NCI-H2171 treated with DMSO at 0.1 percent for 48 hours (cell line): ENCODE measurements at regions not wholly inside any gene's neighbourhood (a gene's known extent, or its start where the extent isn't known, plus 50 kb on each side); places are given as distances from the start of the nearest gene placed in this dataset.

Source experiments
- DNase-seq: peaks from one replicate; lab custom pipeline; 2025; lab: John Stamatoyannopoulos, UW

GRCh38 chr14:100399052-100399849 lies 76.1 kb downstream of the SLC25A47 start:
- DNase-seq: no peak

GRCh38 chr14:100400115-100400514 lies 77.0 kb downstream of the SLC25A47 start:
- DNase-seq: no peak

GRCh38 chr14:100401031-100401692 lies 78.0 kb downstream of the SLC25A47 start:
- no peak for DNase-seq

- DNase-seq: no peak
Measured at GRCh38 chr14:100401792-100402191, 78.7 kb downstream of the SLC25A47 start.

- no peak for DNase-seq
Measured at GRCh38 chr14:100402631-100403030, 79.5 kb downstream of the SLC25A47 start.

- no peak for DNase-seq
Measured at GRCh38 chr14:100403105-100403504, 80.0 kb downstream of the SLC25A47 start.

GRCh38 chr14:100403802-100404365 lies 80.7 kb downstream of the SLC25A47 start:
- no peak for DNase-seq

- no peak for DNase-seq
Measured at GRCh38 chr14:100404419-100404818, 81.3 kb downstream of the SLC25A47 start.

GRCh38 chr14:100405760-100406455 lies 82.8 kb downstream of the SLC25A47 start:
- DNase-seq: no peak

GRCh38 chr14:100406505-100407131 lies 83.5 kb downstream of the SLC25A47 start:
- no peak for DNase-seq

GRCh38 chr14:100407376-100408102 lies 84.4 kb downstream of the SLC25A47 start:
- DNase-seq: no peak

GRCh38 chr14:100408350-100409002 lies 85.3 kb downstream of the SLC25A47 start:
- no peak for DNase-seq

GRCh38 chr14:100409003-100409360 lies 85.8 kb downstream of the SLC25A47 start:
- DNase-seq: no peak

GRCh38 chr14:100409651-100410050 lies 86.5 kb downstream of the SLC25A47 start:
- no peak for DNase-seq

- no peak for DNase-seq
Measured at GRCh38 chr14:100410056-100410565, 87.0 kb downstream of the SLC25A47 start.

GRCh38 chr14:100413699-100414098 lies 90.6 kb downstream of the SLC25A47 start:
- DNase-seq: no peak

GRCh38 chr14:100415226-100415625 lies 92.1 kb downstream of the SLC25A47 start:
- no peak for DNase-seq

GRCh38 chr14:100416081-100416680 lies 93.0 kb downstream of the SLC25A47 start:
- DNase-seq: no peak

GRCh38 chr14:100416921-100417860 lies 94.1 kb downstream of the SLC25A47 start:
- peak; percentile 68 for DNase-seq
